MV-4-11 (cell line): ENCODE measurements at regions not wholly inside any gene's neighbourhood (a gene's known extent, or its start where the extent isn't known, plus 50 kb on each side); places are given as distances from the start of the nearest gene placed in this dataset.
"Not testable (repeated sequence)": the region's sequence is repeated elsewhere in the genome, so short reads cannot be mapped to it uniquely, and the experiment has no call there.

Experiments
- DNase-seq: peaks from one replicate; lab custom pipeline; 2025; lab: John Stamatoyannopoulos, UW

DNA sequence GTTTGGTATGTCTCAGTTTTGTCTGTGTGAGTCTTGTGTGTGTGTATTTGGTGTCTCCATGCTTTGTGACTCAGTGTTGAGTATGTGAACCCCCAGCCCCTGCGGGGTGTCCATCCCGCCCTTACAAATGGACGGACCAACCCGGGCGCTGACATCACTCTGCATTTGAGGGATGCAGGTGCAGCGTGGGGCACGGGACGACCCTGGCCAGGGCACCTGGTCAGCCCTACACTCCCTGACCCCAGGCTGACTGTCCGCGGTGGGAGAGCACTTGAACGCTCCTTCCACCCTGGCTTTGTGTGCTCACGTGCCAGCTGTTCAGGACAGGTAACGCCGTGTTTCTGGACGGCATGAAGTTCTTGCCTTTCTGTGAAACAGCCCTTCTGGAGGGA lies 369.0 kb downstream of the BRD1 start:
- no peak for DNase-seq

DNA sequence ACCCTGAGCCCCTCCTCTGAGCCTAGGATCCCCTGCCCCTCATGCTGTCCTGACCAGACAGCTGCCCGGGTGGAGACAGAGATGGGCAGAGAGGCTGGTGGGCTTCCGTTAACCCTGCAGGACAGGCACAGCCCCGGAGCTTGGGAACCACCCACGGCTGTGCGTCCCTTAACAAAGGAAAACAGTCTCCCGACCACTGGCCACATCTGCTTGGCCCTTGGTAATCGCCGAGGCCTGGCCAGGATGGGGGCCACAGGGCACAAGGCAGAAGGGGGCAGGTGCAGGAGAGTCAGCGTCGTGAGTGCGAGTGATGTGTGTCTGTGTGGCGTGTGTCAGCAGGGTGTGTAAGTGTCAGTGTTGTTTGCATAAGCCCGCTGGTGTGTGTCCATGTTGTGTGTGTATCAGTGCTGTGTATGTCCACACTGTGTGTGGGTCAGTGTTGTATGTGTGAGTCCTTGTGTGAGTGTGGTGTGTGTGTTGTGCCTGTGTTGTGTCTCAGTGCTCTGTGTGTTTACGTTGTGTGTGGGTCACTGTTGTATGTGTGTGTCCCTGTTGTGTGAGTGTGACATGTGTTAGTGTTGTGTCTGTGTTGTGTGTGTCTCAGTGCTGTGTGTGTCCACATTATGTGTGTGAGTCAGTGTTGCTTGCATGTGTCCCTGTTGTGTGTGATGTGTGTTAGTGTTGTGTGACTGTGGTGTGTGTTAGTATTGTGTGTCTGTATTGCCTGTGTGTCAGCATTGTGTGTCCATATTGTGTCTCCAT lies 369.5 kb downstream of the BRD1 start:
- DNase-seq, result no peak

DNA sequence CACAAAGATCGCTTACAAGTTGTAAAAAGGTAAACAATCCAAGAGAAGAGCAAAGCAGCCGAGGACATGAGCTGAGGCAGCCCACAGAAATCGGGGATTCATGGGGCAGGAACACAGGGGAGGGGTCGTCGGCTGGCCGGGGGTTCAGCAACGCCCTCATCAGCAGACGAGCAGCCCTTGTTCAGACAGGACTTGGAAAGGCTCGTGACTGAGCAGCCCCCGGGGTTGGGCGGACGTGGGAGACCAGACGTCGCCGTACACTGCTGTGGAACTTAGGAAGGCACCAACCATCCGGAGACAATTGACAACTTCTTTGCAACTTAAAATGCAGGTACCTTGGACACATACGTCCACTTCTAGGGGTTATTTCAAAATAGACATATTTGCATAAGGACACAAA lies 370.5 kb downstream of the BRD1 start:
- DNase-seq, result no peak

DNA sequence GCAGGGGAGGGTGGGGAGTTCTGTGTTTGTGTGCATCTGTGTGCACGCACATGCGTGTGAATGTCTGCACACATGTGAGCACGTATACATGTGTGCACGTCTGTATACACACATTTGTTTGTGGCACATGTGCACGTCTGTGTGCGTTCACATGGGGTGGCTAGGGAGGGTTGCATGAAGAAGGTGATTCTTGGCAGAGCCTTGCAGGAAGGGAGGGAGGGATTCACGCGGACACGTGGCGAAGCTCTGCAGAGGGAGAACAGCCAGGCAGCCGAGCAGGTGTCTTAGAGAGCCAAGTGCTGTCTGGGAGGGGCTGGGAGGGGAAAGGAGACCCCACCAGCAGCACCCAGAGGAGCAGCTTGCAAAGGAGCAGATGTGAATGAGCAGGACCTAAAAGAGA lies 372.1 kb downstream of the BRD1 start:
- DNase-seq, result no peak

DNA sequence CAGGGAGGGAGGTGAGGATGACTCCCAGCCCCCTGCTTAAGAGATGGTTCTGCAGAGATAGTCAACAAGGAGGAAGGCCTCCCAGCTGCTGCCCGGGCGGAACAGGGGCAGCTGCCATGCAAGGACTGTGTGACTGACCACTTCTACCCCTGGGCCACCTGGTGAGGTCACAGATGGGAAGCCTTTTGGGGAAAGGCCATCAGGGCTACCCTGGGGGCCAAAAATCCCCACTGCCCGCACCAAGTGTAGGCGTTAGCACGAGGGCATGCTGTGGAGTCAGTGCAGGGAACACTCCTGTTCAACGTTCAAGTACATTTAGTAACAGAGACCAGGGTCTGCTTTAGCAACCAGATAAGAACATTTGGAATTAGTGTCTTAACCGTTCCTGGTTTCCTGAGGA lies 372.9 kb downstream of the BRD1 start:
- DNase-seq, result no peak

DNA sequence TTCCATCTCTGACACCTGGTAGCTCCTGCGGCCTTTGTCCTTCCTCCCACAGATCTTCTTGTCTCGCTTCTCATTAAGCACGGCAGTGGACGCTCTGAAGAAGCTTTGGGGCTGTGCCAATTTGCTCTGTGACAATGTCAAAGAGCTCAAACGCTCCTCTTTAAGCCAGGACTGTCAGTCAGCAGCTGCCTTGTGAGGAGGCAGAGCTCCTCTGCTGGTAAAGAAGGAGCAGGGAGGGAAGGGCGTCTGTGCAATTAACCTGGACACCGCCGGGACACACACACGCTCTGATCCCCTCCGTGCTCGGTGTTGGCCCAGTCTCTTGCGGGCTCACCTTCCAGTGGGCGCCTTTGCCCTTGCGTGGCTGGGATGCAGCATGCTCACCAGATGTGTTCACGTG lies 373.9 kb downstream of the BRD1 start:
- DNase-seq, result no peak

DNA sequence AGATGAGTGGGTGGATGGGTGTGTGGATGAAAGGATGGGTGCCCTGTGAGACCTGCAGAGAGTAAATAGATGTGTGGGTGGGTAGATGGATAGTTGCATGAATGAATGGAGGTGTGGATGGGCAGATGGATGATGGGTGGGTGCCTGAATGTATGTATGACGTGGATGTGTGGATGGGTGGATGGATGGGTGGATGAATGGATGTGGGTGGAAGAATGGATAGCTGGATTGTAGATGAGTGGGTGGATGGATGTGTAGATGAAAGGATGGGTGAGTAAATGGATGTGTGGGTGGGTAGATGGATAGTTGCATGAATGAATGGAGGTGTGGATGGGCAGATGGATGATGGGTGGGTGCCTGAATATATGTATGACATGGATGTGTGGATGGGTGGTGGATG lies 374.7 kb downstream of the BRD1 start:
- DNase-seq, result not testable (repeated sequence)

DNA sequence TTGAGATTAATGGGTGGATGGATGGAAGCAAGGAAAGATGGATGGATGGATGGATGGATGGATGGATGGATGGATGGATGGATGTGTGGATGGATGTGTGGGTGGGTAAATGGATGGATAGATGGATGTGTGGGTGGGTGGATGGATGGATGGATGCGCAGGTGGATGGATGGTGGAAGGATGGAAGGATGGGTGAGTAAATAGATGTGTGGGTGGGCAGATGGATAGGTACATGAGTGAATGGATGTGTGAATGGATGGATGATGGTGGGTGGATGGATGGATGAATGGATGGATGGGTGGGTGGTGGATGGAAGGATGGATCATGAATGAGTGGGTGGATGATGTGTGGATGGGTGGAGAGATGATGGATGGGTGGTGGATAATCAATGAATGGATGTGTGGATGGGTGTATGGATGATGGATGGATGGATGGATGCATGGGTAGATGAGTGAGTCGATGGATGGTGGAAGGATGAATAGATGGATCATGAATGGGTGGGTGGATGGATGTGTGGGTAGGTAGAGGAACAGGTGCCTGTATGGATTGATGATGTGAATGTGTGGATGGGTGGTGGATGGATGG lies 375.2 kb downstream of the BRD1 start:
- no peak for DNase-seq

DNA sequence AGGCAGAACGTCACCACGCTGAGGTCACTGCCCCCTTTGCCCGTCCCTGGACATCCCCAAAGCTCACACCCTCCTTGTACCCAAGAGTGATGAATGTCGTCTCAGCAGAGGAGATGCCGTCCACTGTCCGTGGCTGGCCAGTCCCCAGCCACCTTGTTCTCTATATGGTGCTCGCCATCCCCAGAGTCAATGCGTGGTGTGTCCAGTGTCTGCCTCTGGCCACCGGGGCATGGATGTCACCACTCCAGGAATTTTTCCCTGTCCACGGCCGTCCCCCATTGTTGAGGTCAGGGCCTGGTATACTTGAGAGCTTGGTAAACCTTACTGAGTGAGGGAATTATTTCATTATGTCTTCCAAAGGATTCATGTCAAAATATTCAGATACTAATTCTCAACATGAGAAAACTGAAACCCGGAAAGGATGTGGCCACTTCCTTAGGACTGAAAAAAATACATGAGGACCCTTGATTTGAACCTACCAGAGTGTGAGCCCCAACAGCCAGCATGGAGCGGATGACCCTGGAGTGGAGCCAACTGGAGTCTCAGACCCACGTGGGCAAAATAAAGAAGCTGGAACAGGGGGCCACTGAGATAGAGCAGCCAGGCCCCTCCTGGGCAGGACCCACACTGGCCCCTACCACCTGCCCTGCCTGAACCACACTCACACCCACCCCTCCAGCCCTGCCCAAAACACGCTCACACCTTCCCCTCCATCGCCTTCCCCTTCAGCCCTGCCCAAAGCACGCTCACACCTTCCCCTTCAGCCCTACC lies 376.4 kb downstream of the BRD1 start:
- no peak for DNase-seq

DNA sequence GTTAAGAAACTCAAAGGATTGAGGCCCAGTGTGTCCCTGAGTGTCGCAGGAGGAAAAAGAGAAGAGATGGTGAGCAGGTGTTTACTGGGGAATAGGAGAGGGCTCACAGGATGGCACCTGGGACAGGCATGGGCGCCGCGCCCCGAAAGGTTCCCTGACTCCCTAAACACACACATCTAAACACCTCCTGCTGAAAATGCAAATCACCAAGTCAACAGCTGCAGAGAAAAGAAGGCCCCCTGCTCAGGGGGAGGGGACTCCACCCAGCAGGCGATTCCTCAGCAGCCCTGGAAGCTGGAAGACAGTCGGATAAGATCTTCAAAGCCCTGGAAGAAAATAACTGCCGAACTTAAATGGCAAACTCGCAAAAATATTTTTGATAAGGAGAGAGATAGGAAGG lies 377.2 kb downstream of the BRD1 start:
- no peak for DNase-seq

DNA sequence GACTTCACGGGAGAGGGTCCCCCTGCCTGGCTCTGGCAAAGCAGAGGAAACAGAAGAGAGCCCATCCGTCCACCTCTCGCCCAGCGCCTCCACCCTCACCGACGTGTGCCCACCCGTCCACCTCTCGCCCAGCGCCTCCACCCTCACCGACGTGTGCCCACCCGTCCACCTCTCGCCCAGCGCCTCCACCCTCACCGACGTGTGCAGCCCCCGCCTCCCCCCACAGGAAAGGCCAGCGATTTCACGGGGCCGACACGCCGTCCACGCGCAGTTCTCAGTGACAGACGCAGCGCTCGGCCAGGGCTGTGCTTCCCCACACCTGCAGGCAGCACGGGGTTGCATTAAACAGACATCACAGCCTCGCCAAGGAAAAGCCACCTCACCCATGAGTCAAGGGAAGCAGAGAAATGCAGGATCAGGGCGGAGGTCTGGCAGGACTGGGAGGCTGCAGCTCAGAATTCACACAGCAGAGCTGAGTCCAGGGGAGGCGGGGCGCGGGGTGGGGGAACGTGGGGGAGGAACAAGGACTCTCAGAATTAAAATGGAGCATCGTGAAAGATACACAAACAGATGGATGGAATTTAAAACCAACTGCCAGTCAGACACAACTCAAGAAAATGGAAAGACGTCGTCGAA lies 377.7 kb downstream of the BRD1 start:
- DNase-seq, result no peak

DNA sequence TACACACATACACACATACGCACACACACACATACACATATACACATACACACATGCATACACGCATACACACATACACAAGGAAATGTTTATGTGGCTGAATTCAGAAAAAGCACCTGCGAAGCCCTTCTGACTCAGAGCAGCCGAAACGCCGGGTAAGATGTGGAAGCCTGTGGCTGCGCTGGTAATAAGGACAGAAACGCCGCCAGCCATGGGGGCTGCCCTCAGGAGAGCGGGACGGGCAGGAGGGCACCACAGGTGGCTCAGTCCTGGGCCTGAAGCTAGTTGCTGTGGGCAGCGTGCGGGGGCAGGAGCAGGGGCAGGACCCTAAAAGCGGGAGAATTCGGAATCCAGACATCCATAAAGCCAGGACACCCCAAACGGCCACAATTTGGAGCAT lies 378.3 kb downstream of the BRD1 start:
- no peak for DNase-seq

DNA sequence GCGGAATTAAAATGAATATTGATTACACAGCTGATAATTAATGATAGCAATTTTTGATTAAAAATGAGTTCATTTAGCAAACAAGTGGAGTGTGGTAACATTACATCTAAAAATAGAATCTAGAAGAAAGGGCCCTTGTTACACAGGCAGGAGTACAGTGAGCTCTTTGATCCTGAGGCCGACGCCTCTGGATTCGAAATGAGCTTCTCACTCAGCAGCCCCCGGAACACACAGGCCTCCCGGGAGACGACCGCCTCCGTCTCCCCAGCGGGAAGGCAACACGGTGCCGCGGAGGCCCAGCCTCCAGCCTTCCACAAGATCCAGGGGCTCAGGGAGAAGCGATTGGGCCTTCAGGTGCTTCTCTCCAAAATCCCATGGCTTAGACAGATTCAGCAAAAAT lies 379.1 kb downstream of the BRD1 start:
- DNase-seq, result no peak

DNA sequence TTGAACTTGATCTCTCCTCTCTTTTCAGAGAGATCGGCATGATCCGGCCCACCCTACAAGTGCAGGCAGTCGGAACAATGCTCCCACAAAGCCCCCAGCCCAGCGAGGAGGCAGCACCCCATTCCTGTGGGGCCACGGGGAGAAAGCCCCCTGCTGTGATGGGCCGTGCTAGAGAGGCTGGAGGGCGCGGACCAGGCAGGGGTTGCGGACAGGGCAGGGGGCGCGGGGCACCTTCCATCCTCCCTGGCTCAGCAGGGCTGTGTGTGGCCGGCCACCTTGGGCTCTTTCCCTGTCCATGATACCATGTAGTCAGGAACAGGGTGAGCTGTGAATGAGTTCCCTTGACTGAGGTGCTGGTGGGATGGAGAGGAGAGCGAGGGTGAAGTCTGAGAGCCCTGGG lies 379.8 kb downstream of the BRD1 start:
- no peak for DNase-seq

DNA sequence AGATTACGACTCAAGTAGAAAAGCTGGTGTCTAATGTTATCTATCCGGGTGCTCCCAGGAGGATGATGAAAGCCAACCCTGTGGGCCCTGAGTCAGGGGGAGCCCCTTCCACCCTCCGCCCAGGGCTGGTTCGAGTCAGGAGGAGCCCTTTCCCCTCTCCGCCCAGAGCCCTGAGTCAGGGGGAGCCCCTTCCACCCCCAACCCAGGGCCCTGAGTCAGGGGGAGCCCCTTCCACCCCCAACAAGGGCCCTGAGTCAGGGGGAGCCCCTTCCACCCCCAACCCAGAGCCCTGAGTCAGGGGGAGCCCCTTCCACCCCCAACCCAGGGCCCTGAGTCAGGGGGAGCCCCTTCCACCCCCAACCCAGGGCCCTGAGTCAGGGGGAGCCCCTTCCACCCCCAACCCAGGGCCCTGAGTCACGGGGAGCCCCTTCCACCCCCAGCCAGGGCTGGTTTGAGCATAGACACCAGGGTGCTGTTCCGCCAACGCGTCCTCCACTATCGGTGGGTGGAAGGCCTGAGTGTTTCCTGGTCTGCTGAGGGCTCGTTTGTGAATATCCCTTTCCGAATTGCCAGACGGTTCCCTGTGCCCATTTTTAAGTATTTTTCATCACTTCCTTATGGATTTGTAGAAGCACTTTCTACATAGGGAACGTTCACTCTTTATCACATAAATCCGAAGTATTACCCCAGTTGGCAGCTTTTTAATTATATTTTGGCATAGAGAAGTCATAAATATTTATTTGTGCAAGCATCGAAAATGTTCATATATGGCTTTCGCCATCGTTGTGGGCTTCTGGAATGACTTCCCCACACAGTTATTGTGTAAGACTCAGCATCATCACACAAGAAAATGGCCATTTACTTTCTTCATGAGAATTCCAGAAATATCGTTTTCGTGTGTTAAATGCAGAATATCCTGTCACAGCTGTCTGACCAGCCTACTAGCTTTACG lies 380.6 kb downstream of the BRD1 start:
- DNase-seq, result peak; percentile 72

DNA sequence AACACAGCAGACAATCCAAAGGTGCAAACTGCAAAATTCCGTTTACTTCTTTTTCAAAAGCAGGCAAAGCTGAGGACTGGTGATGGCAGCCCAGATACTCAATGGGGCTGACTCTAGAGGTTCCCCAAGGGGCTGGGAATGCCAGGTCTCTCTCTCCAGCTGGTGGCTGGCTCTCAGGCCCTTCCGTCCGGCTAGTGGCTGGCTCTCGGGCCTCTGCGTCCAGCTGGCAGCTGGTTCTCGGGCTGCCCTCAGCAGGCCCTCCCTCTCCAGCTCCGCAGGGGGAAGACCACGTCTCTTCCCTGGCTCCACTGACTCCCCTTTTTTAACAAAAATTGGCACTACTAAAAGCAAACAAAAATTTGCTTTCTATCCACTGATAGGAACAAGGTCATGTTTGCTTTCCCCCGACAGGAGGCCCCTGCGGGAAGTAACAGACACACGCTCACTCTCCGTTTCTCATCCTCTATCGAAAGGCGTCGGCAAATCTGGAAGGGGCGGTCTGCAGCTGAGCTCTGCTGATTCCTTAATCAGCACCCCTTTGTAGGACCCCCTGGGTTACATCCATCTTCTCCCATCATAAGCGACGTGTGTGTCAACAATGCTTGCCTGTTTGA lies 381.4 kb downstream of the BRD1 start:
- DNase-seq, result no peak

DNA sequence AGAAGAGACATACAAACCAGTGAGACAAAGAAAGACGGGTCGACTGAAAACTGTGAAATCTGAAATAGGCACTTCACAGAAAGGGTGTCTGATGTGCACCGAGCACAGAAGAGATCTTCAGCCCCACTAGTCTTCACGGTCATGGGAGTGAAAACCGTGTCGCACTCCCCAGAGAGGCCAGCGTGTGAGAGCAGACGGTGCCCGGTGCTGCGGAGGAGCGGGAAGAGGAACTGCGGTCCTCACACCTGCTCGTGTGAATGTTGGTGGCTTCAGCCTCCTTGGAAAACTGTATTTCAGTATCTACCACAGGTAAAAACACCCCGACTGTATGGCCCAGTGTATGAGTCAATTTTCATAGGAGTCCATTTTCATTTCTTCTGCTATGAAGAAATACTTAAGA lies 382.9 kb downstream of the BRD1 start:
- DNase-seq, result no peak

DNA sequence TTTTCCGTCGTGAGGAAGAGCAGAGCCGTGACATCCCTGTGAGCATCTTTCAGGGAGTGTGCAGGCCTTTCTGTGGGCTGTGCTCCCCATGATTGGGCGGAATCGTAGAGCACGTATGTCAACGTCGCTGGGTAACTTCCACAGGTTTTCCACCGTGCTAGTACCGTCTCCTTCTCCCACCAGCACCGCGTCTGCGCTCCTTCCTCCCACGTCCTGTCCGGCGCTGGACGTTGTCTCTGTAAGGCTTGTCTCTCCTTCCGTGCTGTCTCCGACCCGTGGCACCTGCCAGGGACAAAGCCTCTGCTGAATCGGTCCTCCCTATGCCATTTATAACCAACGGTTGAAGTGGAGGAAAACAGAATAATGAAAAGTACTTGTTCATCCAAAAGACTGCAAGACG lies 386.7 kb downstream of the BRD1 start:
- no peak for DNase-seq

DNA sequence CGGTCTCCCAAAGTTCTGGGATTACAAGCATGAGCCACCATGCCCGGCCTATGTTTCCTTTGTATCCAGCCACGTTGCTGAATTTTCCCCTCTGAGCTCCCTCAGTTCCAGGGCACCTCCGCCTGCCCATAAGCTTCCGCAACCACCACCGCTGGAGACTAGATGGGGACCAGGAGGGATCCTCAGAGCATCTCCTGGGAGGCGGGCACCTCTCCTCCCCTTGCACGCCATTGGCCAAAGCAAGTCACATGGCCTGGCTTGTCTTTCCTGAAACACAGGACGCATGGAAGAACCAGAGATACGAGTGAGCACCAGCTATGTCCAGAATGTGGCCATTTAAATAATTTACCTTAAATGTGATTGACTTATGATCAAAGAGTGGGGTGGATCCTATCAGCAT lies 388.3 kb downstream of the BRD1 start:
- DNase-seq, result no peak

DNA sequence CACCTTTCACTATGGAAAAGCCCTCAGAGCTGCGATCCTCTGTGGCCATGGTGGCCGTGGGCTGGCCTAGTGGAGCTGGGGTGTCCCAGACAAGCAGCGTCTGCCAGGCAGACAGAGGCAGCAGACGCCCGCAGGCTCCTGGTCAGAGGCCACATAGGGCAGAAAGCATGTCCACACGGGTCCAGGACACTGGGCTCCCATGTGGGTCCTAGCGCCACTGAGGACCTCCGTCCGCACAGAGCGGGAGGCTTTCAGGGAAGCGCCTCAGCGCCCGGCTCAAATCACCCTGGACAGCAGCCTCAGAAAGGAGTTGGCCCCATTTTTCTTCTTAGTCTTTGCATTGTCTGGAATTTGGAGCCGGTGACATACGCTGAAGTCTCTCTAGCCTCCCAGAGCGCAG lies 389.7 kb downstream of the BRD1 start:
- DNase-seq, result no peak

DNA sequence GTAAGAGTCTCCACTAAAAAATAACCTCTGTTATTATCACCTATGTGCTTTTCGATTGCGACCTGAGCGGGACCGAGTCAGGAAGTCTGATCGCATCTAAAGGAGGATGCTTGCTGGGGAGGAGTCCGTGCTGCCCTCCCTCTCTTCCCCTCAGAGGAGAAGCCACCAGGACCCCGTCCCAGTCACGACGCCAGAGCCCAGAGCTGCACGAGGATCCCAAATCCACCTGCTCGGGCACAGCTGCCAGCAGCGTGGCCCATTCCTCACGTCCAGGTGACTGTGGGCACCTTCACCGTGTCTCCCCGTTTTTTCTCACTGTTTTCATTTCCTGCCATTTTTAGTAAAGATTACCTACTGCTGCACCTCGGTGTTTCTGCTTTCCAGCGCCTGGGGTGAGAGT lies 390.3 kb downstream of the BRD1 start:
- DNase-seq, result no peak
